Natural killer cell (primary cell): ENCODE measurements at regions not wholly inside any gene's neighbourhood (a gene's known extent, or its start where the extent isn't known, plus 50 kb on each side); places are given as distances from the start of the nearest gene placed in this dataset.

ENCODE experiments used
- ATAC-seq, 3 donors: fragments of 150-1000 bp in 2 of 3; fragments of 200-7000 bp in 1 of 3; cut with Tn5 transposase; 1 replicate in 1 of 3; 2 replicates in 2 of 3; pipeline ENCODE4 v1.10.0; 2021; ENCODE audit warnings: mild to moderate bottlenecking in 2 of 3, moderate library complexity in 2 of 3
- DNase-seq, 2 donors: peaks; one replicate each; pipeline versions ENCODE4 v3.0.0 to v3.0.0-alpha.2; 2013 to 2021; ENCODE audit warnings: mixed read lengths in 1 of 2
- H3K27ac ChIP-seq: one replicate; pipeline ENCODE4 v1.5.1; 2013; ENCODE audit warnings: mild to moderate bottlenecking, low read length
- H3K27me3 ChIP-seq: one replicate; pipeline ENCODE4 v1.6.1; 2013; ENCODE audit warnings: low read length; ENCODE audit not compliant: control insufficient read depth, insufficient read depth
- H3K36me3 ChIP-seq: one replicate; pipeline ENCODE4 v1.6.1; 2013; ENCODE audit warnings: low read length; ENCODE audit not compliant: control insufficient read depth, insufficient read depth
- H3K4me1 ChIP-seq: one replicate; pipeline ENCODE4 v1.6.1; 2013; ENCODE audit warnings: low read length; ENCODE audit not compliant: control insufficient read depth, insufficient read depth
- H3K4me3 ChIP-seq: one replicate; pipeline ENCODE4 v1.5.1; 2013; ENCODE audit warnings: low read length
- H3K9me3 ChIP-seq: one replicate; pipeline ENCODE4 v1.6.1; 2013; ENCODE audit warnings: low read length; ENCODE audit not compliant: control insufficient read depth, insufficient read depth
- H3K27ac Mint-ChIP-seq, 2 donors: one replicate each; pipeline ENCODE4 v1.8.0; 2022; ENCODE audit warnings: mild to moderate bottlenecking in 2 of 2, mixed read lengths in 2 of 2, moderate library complexity in 1 of 2
- H3K27me3 Mint-ChIP-seq, 2 donors: one replicate each; pipeline ENCODE4 v1.8.0; 2022; ENCODE audit warnings: low read depth in 2 of 2, mixed read lengths in 2 of 2
- H3K36me3 Mint-ChIP-seq: one replicate; pipeline ENCODE4 v1.8.0; 2022; ENCODE audit warnings: mixed read lengths
- H3K4me1 Mint-ChIP-seq, 2 donors: one replicate each; pipeline ENCODE4 v1.8.0; 2022; ENCODE audit warnings: mixed read lengths in 2 of 2
- H3K4me3 Mint-ChIP-seq: one replicate; pipeline ENCODE4 v1.8.0; 2022; ENCODE audit warnings: mild to moderate bottlenecking, moderate library complexity, mixed read lengths
- H3K9me3 Mint-ChIP-seq, 2 donors: one replicate each; pipeline ENCODE4 v1.8.0; 2022; ENCODE audit warnings: mixed read lengths in 2 of 2
- CTCF ChIP-seq: fragments of 200-600 bp; IDR thresholded peaks from one replicate; pipeline ENCODE4 v1.8.0; 2022; ENCODE audit warnings: antibody characterized with exemption
- WGBS: methylation state at CpG from one replicate; pipeline ENCODE4 v1.1.7; 2013; ENCODE audit warnings: missing lambda C conversion rate; ENCODE audit not compliant: insufficient coverage; 5-methylcytosine and 5-hydroxymethylcytosine counted together
- intact Hi-C: fragments of 100-400 bp; cut with micrococcal nuclease; formaldehyde crosslinking; loops from one replicate; pipeline ENCODE4 v1.14.2; 2022

GRCh38 chr3:13214847-13215472 is 141.7 kb upstream of the IQSEC1 start:
- Histone ChIP-seq H3K4me1 (no peaks in the 10 kb centered on the region), H3K27ac (no peak overlapping the region), H3K4me3 (no peak overlapping the region), H3K9me3 (no peaks in the 10 kb centered on the region), H3K27me3 (no peaks in the 10 kb centered on the region), H3K36me3 (no peaks in the 10 kb centered on the region)
- no peak for TF ChIP-seq CTCF
- ATAC-seq (no peak), DNase-seq (no peak)
- Mint-ChIP-seq H3K9me3 (no peaks in the 10 kb centered on the region), H3K4me1 (no peaks in the 10 kb centered on the region), H3K36me3 (no peaks in the 10 kb centered on the region), H3K27me3 (peaks cover 9 to 12% of the 10 kb centered on the region in 2 donors), H3K27ac (no peak overlapping the region), H3K4me3 (no peak overlapping the region)
- intact Hi-C loops: no loop called here
- 85% methylated on average over 15 of the region's 15 CpGs for WGBS

GRCh38 chr3:13213911-13214846 is 140.9 kb upstream of the IQSEC1 start:
- Mint-ChIP-seq H3K4me1 (no peaks in the 10 kb centered on the region), H3K9me3 (no peaks in the 10 kb centered on the region), H3K27me3 (peaks cover 12 to 14% of the 10 kb centered on the region in 2 donors), H3K36me3 (no peaks in the 10 kb centered on the region), H3K4me3 (no peak overlapping the region), H3K27ac (no peak overlapping the region)
- TF ChIP-seq CTCF: no peak
- H3K4me1 ChIP-seq: no peaks in the 10 kb centered on the region
- intact Hi-C loops: no loop called here
- DNase-seq (no peak), ATAC-seq (no peak)
- H3K27me3 ChIP-seq: no peaks in the 10 kb centered on the region
- no peak overlapping the region for H3K27ac ChIP-seq
- H3K36me3 ChIP-seq: no peaks in the 10 kb centered on the region
- no peaks in the 10 kb centered on the region for H3K9me3 ChIP-seq
- 83% methylated on average over 26 of the region's 26 CpGs for WGBS
- no peak overlapping the region for H3K4me3 ChIP-seq

- WGBS: 87% methylated on average over 3 of the region's 3 CpGs
Measured at GRCh38 chr3:13213490-13213889, 140.3 kb upstream of the IQSEC1 start.

More at GRCh38 chr3:13213490-13213889, 140.3 kb upstream of the IQSEC1 start:
- H3K9me3 ChIP-seq: no peaks in the 10 kb centered on the region
- intact Hi-C loops: no loop called here
- H3K4me3 ChIP-seq: no peak overlapping the region
- H3K36me3 ChIP-seq: no peaks in the 10 kb centered on the region
- Mint-ChIP-seq H3K36me3 (no peaks in the 10 kb centered on the region), H3K9me3 (no peaks in the 10 kb centered on the region), H3K4me3 (no peak overlapping the region), H3K27me3 (peaks cover 12 to 14% of the 10 kb centered on the region in 2 donors), H3K4me1 (no peaks in the 10 kb centered on the region), H3K27ac (no peak overlapping the region)
- no peaks in the 10 kb centered on the region for H3K27me3 ChIP-seq
- H3K4me1 ChIP-seq: no peaks in the 10 kb centered on the region
- H3K27ac ChIP-seq: no peak overlapping the region
- no peak for ATAC-seq
- no peak for DNase-seq
- no peak for TF ChIP-seq CTCF
